AG04450 (cell line): ENCODE measurements at regions not wholly inside any gene's neighbourhood (a gene's known extent, or its start where the extent isn't known, plus 50 kb on each side); places are given as distances from the start of the nearest gene placed in this dataset. TPM values are rescaled to one million over a fixed set of nuclear protein-coding genes. Genes with fewer than 3 reads are reported as not detected.

Source experiments
- CTCF ChIA-PET: fragments of 300-600, 350-600 bp; formaldehyde crosslinking; extraction: SDS; loops from one replicate; lab custom pipeline; 2022; ENCODE audit warnings: antibody characterized with exemption, inconsistent platforms; lab: Charles Lee
- POLR2A ChIA-PET: fragments of 350-600 bp; formaldehyde crosslinking; extraction: SDS; loops from one replicate; lab custom pipeline; 2021; ENCODE audit warnings: antibody characterized with exemption, inconsistent platforms; lab: Yijun Ruan, JAX
- DNase-seq: peaks from one replicate; pipeline ENCODE4 v3.0.0-alpha.2; 2011; ENCODE audit warnings: low read depth, low spot score
- H3K27ac ChIP-seq: one replicate; pipeline ENCODE4 v1.5.1; 2012; ENCODE audit warnings: low read depth, low read length, control low read depth
- H3K27me3 ChIP-seq: one replicate; pipeline ENCODE4 v1.6.0; 2012; ENCODE audit warnings: low read length; ENCODE audit not compliant: control insufficient read depth, insufficient read depth
- H3K4me3 ChIP-seq: 2 replicates; pipeline ENCODE4 v1.5.1; 2011; ENCODE audit warnings: mild to moderate bottlenecking, low read depth, low read length, control low read depth
- H3K9me3 ChIP-seq: 2 replicates; pipeline ENCODE4 v1.5.1; 2012; ENCODE audit warnings: low read length; ENCODE audit not compliant: control insufficient read depth, insufficient read depth
- small RNA-seq: library from RNA; depleted of rRNA; stranded (forward); fragments of <200 nt; gene quantifications from one replicate; pipeline ENCODE3, GENCODE V24; 2012; ENCODE audit warnings: low read depth; ENCODE audit not compliant: insufficient read length
- TF ChIP-seq, protein P1 (sequence below): IDR thresholded peaks from 2 replicates; pipeline ENCODE4 v1.5.1; 2011; ENCODE audit warnings: low read depth, low read length, control low read depth, inconsistent platforms

DNA sequence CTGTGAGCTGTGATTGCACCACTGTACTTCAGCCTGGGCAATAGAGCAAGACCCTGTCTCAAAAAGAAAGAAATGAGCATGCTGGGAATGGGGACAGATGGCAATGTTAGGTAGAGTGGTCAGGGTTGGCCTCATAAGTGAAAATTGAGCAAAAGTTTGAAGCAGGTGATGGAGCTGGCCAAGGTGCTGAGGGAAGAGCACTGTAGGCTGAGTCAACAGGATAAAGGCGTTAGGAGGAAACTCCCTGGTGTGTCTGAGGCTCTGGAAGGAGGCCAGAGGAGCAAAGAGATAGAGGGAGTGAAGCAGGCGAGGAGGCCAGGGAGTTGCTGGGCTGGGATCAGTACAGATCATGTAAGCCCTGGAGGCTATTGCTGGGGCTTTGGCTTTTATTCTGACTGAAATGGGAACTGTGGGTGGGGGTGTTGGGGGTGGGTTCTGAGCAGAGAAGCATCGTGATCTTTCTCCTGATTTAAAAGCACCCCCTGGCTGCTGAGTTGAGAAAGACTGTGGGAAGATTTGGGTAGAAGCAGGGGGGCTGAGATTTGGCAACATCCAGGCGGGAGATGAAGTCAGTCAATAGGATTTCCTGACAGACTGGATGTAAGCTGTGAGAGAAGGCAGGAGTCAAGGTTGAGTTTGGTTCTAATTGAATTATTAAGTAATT, 52.5 kb upstream of the VKORC1L1 start:
- POLR2A ChIA-PET: no interaction called here
- no peak for DNase-seq
- no peaks in the 10 kb centered on the region for H3K9me3 ChIP-seq
- CTCF ChIA-PET: no interaction called here
- H3K27me3 ChIP-seq: no peaks in the 10 kb centered on the region
- TF ChIP-seq, protein P1, sequence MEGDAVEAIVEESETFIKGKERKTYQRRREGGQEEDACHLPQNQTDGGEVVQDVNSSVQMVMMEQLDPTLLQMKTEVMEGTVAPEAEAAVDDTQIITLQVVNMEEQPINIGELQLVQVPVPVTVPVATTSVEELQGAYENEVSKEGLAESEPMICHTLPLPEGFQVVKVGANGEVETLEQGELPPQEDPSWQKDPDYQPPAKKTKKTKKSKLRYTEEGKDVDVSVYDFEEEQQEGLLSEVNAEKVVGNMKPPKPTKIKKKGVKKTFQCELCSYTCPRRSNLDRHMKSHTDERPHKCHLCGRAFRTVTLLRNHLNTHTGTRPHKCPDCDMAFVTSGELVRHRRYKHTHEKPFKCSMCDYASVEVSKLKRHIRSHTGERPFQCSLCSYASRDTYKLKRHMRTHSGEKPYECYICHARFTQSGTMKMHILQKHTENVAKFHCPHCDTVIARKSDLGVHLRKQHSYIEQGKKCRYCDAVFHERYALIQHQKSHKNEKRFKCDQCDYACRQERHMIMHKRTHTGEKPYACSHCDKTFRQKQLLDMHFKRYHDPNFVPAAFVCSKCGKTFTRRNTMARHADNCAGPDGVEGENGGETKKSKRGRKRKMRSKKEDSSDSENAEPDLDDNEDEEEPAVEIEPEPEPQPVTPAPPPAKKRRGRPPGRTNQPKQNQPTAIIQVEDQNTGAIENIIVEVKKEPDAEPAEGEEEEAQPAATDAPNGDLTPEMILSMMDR: no peak
- no peak overlapping the region for H3K27ac ChIP-seq
- H3K4me3 ChIP-seq: no peak overlapping the region

Small RNA genes lying in the stretch of these regions (small RNA-seq; reads per million reads assigned to genes)
- not detected for gene AC114501.1
- gene RNU6-912P: not detected
- gene SNORA15B-2: not detected
- gene SNORA22: not detected
